Activated naive CD8-positive, alpha-beta T cell treated with anti-CD3 and anti-CD28 coated beads, Interleukin-2, amount 50 U/mL, for 16 hours (primary cell): ENCODE measurements at regions not wholly inside any gene's neighbourhood (a gene's known extent, or its start where the extent isn't known, plus 50 kb on each side); places are given as distances from the start of the nearest gene placed in this dataset.

Experiments used
- DNase-seq: peaks from one replicate; pipeline ENCODE4 v3.0.0-alpha.2; 2020; ENCODE audit warnings: low read depth, low spot score

DNA sequence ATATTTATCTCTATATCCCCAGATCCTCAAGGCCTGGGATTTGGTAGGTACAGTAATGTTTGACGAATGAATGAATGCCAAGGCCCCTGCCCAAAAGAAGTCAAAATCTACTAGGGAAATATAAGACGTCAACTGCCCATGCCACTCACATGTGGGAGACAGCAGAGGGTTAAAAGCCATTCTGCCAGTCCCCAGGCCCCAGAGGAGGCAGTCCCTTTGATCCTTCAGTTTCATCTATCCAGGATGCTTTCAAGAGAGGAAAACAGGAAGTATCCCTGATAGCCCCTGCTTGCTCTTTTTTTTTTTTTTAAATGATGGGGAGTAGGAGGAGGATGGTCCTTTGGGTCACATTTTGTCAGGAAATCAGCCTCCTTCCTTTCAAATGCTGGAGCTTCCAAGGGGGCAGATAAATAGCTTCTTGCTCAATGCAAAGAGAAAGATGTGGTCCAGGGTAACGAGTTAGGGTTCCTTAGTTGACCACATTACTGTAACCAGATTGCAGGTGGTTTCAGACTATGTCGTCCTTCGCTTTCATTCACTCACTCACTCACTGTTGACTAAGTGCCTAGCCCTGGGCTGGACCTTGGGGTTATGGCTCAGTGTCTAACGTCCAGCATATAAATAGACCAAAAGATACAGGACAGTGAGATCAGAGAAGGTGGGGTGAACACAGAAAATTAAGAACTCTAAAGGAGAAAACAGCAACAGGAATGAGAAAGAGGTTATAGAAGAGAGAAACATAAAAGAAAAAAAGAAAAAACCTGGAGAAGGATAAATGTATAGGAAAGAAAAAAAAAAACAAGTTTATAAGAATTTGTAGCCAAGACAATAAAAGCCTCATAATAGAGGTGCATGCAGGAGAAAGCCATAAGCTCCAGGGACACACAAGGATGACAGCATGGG is 64.6 kb upstream of the PIM1 start:
- no peak for DNase-seq

DNA sequence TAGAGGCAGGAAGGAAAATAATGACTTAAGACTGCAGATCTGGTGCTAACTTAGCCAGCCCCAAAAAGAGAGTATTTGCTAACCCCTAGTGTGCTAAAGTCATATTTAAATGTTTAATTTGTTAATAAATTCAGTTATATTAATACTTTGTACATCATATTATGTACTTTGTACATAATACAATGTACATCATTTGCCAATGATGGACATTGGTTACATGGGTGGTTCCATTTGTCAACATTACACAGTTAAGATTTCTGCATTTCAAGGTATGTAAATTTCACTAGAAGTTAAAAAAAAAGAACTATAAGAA is 63.9 kb upstream of the PIM1 start:
- no peak for DNase-seq

DNA sequence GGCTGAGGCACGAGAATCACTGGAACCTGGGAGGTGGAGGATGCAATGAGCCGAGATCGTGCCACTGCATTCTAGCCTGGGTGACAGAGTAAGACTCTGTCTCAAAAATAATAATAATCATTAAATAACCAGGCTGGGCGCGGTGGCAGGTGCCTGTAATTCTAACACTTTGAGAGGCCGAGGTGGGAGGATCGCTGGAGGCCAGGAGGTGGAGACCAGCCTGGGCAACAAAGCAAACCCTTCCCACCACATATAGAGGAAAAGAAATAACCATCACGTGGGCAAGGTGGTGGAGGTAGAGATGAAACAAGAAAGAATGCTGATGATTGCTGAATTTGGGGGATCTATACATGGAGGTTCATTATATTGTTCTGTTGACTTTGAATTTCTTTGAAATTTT is 63.4 kb upstream of the PIM1 start:
- no peak for DNase-seq

DNA sequence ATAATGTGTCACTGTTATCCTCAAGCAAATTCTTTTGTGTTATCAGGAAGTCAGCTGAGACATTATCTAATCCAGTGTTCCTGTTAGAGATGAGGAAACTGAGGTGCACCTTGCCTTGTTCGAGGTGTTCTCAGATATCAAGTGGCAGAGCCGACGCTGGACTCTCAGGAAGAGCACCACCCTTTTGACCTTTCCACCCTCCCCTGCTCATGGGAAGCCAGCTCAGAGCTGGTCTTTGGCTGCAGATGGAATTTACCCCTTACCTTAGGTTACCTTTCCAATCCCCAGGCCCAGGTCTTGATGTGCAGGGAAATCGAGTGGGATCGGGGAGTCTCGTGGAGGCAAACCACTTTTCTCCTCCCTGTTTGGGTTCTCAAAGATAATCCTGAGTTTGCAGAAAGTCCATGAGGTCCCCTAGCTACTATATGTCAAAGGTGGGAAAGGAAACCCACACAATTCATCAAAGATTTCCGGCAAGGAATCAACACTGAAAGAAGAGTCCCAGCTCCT is 62.9 kb upstream of the PIM1 start:
- no peak for DNase-seq

DNA sequence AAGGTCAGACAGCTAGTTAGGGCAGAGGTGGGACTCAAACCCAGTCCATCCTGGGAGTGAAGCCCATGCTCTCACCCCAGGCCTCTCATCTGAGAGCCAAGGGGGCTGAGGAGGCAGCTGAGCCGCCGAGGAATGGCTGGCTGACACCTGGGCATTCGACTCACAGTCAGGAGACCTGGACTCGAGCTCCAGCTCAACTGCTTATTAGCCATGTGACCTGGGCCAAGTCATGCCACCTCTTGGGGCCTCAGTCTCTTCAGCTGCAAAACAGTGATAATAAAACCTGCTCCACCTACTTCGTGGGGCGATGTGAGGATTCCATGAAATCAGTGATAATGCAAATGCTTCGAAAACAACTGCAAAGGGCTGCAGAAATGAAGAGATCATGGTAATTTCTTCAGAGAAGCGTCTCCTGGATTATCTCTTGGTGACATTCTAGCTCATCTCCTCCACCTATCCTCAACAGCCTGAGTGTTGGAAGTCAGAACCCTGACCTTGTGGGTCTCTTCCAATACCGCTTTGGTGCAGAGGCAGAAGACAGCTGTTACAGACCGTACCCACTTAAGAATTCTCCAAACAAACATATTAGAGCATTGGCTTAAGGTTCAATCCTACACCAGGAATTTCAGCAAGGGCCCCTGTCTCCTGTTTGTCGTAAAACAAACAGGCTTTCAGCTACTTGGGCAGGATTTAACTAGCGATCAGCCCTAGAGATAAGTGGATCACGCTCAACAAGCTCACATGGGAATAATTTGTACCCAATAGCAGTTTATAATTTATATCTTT is 60.0 kb upstream of the PIM1 start:
- DNase-seq: no peak

DNA sequence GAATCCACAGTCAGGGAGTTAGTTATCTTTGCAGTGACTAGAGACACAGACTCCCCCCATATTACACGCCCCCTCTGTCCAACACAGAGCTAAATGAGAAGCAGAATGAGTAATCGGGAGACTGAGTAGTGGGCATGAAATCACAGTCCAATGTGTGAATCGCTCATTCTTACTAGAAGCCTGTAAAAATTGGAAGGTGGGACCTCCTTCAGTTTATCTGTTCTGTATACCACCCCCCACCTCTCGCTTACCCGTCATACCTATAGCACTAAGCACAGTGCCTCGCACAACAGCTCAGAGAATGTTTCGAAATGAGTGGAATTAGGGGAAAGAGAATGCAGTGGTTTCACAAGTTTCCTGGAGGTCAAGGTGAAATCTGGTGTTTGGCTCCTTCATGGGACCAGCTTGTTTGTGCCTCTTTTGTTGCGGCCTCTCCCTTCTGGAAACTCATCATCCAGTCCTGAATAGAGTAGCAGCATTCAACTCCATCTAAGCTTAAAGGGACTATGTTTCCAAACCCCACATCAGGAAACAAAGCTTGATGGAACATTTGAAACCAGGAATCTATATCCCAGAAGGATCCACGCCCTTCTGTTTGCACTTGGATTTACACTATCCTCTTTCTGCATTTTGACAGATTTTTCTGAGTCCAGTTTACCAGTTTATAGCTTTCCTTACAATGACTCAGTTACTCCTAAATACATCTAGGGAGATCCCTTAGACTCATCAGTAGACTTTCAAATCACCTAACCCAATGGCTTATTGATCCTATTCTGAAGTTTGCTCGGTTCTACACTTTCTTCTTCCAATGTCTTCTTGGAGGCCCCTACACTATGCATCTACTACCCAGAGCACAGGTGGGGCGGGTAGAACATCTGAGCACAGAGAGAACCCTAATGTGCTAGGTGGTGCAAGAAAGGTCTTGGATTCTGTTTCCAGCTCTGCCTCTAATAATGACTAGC is 59.2 kb upstream of the PIM1 start:
- no peak for DNase-seq

DNA sequence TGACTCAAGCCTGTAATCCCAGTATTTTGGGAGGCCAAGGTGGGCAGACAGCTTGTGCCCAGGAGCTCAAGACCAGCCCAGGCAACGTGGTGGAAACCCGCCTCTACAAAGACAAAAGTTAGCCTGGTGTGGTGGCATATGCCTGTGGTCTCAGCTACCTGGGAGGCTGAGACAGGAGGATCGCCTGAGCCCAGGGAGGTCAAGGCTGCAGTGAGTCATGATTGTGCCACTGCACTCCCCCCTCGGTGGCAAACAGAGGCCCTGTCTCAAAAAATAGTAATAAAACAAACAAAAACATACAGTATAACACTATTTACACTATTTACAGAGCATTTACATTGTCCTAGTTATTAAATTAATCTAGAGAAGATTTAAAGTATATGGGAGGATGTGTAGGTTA is 56.0 kb upstream of the PIM1 start:
- DNase-seq: no peak

DNA sequence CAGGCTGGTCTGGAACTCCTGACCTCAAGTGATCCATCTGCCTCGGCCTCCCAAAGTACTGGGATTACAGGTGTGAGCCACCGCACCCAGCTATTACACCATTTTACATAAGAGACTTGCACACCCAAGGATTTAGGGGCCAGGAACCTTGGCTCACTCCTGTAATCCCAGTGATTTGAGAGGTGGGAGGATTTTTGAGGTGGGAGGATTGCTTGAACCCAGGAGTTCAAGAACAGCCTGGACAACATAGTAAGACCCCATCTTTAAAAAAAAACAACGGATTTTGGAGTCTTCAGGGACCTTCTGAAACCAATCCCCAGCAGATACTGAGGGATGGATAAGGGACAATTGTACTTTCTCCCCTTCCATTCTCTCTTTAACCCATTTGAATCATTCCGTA is 55.3 kb upstream of the PIM1 start:
- no peak for DNase-seq

DNA sequence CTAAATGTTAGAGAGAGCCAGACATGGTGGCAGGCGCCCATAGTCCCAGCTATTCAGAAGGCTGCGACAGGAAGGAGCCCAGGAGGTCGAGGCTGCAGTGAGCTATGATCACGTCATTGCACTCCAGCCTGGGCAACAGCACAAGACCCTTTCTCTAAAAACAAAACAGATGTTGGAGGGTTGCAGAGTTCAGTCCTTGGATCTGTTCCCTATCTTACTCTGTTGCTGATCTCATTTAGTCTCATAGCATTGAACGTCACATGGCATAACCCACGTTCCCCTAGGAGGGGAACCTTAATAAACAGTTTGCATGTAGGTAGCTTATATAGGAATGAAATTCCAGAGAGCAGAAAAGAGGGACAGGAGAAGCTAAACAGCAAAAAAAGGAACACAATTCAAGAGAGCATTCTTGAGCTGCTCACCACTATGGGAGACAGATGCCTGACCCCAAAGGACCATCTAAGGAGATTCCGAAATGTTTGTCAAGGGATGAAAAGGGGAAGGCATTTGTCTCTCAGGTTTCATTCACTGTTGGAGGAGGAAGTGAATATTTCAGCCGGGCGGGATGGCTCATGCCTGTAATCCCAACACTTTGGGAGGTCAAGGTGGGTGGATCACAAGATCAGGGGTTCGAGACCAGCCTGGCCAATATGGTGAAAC is 54.6 kb upstream of the PIM1 start:
- DNase-seq: no peak

DNA sequence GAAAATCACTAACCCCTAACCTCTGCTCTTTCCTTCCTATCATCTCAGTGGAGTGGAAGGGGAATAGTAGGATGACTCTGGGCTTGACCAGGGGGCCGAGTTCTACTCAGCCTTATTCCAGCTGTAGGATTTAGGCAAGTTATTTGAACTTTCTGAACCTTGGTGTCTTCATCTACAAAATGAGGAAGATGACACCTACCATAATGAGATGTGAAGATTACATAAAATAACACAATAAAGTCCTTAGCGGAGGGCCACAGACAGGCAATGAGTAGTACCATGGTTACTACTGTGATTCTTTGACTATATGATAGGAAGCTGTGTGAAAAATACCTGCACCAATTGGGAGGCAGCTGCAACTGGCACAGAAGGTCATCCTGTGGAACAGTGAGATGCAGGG is 53.6 kb upstream of the PIM1 start:
- no peak for DNase-seq

DNA sequence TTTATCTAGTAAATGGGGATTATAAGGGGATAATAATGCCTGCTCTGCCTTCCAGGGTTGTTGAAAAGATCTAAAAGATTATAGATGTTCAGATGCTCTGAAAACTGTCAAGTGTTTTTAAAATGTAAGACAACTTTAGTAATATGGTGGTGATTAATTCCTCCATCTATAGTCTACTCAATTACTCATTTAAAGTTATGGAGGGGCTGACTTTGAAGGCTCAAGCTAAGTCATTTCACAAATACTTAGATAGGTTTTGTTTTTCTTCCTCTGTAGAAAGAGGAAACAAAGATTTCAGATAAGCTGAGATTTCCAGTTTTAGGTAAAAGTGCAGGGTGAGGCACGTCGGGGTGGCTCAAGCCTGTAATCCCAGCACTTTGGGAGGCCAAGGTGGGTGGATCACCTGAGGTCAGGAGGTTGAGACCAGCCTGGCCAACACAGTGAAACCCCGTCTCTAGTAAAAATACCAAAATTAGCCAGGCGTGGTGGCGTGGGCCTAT is 50.5 kb upstream of the PIM1 start:
- no peak for DNase-seq
